ENCODE measurements at regions not wholly inside any gene's neighbourhood (a gene's known extent, or its start where the extent isn't known, plus 50 kb on each side); places are given as distances from the start of the nearest gene placed in this dataset.

- Histone ChIP-seq H3K9me2 (ENCODE audit: insufficient read depth, low read length) (no peaks in the 10 kb centered on the region), H3K9ac (ENCODE audit: low read length) (no peak overlapping the region), H2AFZ (ENCODE audit: low read depth, low read length) (no peak overlapping the region), H3K79me2 (replicated peaks; ENCODE audit: insufficient read depth, low read length) (no peaks in the 10 kb centered on the region), H3K27ac (ENCODE audit: low read length) (no peak overlapping the region), H3K36me3 (ENCODE audit: insufficient read depth, low read length) (no peaks in the 10 kb centered on the region), H3F3A (ENCODE audit: insufficient read depth, low read length, poor library complexity, severe bottlenecking) (no peaks in the 10 kb centered on the region), H3K4me2 (ENCODE audit: low read length) (no peak overlapping the region), H3K4me3 (ENCODE audit: low read length) (no peak overlapping the region), H3K9me3 (ENCODE audit: low read length) (no peaks in the 10 kb centered on the region), H4K20me1 (ENCODE audit: insufficient read depth) (no peaks in the 10 kb centered on the region), H3K27me3 (ENCODE audit: insufficient read depth, low read depth, low read length) (no peaks in the 10 kb centered on the region)
- TF ChIP-seq EZH2 (IDR thresholded peaks at IDR 0.05; ENCODE audit: borderline replicate concordance, insufficient read depth, low read length, poor library complexity, severe bottlenecking) (no peak), POLR2AphosphoS5 (IDR thresholded peaks at IDR 0.05) (no peak), RAD21 (conservative IDR thresholded peaks at IDR 0.05) (no peak)
These were observed 237.6 kb downstream of the ZNF536 start for GRCh38 chr19:30609656-30610270.

GRCh38 chr19:30608471-30608870, 236.3 kb downstream of the ZNF536 start:
- no peak overlapping the region for H2AFZ ChIP-seq (ENCODE audit: low read depth, low read length)
- no peaks in the 10 kb centered on the region for H3K9me2 ChIP-seq (ENCODE audit: insufficient read depth, low read length)
- no peaks in the 10 kb centered on the region for H3K27me3 ChIP-seq (ENCODE audit: insufficient read depth, low read depth, low read length)
- no peaks in the 10 kb centered on the region for H3F3A ChIP-seq (ENCODE audit: insufficient read depth, low read length, poor library complexity, severe bottlenecking)
- H3K4me2 ChIP-seq (ENCODE audit: low read length) = no peak overlapping the region
- no peaks in the 10 kb centered on the region for H3K79me2 ChIP-seq (replicated peaks; ENCODE audit: insufficient read depth, low read length)
- H3K27ac ChIP-seq (ENCODE audit: low read length) = no peak overlapping the region
- H3K9me3 ChIP-seq (ENCODE audit: low read length) = no peaks in the 10 kb centered on the region
- no peak overlapping the region for H3K4me3 ChIP-seq (ENCODE audit: low read length)
- H3K36me3 ChIP-seq (ENCODE audit: insufficient read depth, low read length) = no peaks in the 10 kb centered on the region
- no peaks in the 10 kb centered on the region for H4K20me1 ChIP-seq (ENCODE audit: insufficient read depth)
- TF ChIP-seq, protein P1, sequence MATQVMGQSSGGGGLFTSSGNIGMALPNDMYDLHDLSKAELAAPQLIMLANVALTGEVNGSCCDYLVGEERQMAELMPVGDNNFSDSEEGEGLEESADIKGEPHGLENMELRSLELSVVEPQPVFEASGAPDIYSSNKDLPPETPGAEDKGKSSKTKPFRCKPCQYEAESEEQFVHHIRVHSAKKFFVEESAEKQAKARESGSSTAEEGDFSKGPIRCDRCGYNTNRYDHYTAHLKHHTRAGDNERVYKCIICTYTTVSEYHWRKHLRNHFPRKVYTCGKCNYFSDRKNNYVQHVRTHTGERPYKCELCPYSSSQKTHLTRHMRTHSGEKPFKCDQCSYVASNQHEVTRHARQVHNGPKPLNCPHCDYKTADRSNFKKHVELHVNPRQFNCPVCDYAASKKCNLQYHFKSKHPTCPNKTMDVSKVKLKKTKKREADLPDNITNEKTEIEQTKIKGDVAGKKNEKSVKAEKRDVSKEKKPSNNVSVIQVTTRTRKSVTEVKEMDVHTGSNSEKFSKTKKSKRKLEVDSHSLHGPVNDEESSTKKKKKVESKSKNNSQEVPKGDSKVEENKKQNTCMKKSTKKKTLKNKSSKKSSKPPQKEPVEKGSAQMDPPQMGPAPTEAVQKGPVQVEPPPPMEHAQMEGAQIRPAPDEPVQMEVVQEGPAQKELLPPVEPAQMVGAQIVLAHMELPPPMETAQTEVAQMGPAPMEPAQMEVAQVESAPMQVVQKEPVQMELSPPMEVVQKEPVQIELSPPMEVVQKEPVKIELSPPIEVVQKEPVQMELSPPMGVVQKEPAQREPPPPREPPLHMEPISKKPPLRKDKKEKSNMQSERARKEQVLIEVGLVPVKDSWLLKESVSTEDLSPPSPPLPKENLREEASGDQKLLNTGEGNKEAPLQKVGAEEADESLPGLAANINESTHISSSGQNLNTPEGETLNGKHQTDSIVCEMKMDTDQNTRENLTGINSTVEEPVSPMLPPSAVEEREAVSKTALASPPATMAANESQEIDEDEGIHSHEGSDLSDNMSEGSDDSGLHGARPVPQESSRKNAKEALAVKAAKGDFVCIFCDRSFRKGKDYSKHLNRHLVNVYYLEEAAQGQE (IDR thresholded peaks at IDR 0.05; ENCODE audit: borderline replicate concordance) = no peak
- TF ChIP-seq EP300 (conservative IDR thresholded peaks at IDR 0.05; ENCODE audit: poor library complexity, severe bottlenecking) = no peak
- TF ChIP-seq, protein P2, sequence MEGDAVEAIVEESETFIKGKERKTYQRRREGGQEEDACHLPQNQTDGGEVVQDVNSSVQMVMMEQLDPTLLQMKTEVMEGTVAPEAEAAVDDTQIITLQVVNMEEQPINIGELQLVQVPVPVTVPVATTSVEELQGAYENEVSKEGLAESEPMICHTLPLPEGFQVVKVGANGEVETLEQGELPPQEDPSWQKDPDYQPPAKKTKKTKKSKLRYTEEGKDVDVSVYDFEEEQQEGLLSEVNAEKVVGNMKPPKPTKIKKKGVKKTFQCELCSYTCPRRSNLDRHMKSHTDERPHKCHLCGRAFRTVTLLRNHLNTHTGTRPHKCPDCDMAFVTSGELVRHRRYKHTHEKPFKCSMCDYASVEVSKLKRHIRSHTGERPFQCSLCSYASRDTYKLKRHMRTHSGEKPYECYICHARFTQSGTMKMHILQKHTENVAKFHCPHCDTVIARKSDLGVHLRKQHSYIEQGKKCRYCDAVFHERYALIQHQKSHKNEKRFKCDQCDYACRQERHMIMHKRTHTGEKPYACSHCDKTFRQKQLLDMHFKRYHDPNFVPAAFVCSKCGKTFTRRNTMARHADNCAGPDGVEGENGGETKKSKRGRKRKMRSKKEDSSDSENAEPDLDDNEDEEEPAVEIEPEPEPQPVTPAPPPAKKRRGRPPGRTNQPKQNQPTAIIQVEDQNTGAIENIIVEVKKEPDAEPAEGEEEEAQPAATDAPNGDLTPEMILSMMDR (IDR thresholded peaks at IDR 0.05; ENCODE audit: poor library complexity, severe bottlenecking) = no peak
- no peak for TF ChIP-seq SMC3 (conservative IDR thresholded peaks at IDR 0.05; ENCODE audit: poor library complexity)
- no peak for TF ChIP-seq TAF1 (IDR thresholded peaks at IDR 0.05; ENCODE audit: low read depth)
- no peak for TF ChIP-seq MXI1 (conservative IDR thresholded peaks at IDR 0.05; ENCODE audit: poor library complexity, severe bottlenecking)
- no peak for TF ChIP-seq EZH2 (IDR thresholded peaks at IDR 0.05; ENCODE audit: borderline replicate concordance, insufficient read depth, low read length, poor library complexity, severe bottlenecking)
- no peak for TF ChIP-seq POLR2AphosphoS5 (IDR thresholded peaks at IDR 0.05)
- no peak for TF ChIP-seq RAD21 (conservative IDR thresholded peaks at IDR 0.05)
- no peak overlapping the region for H3K9ac ChIP-seq (ENCODE audit: low read length)

All from neural cell (in vitro differentiated cells).